Urinary bladder (tissue), 3 donors: ENCODE measurements at regions not wholly inside any gene's neighbourhood (a gene's known extent, or its start where the extent isn't known, plus 50 kb on each side); places are given as distances from the start of the nearest gene placed in this dataset.

ENCODE experiments used
- DNase-seq: peaks from one replicate; pipeline ENCODE4 v3.0.0-alpha.2; 2015; ENCODE audit errors: extremely low spot score
- H3K27ac ChIP-seq: one replicate; pipeline ENCODE4 v1.5.1; 2013; ENCODE audit warnings: low read depth, mild to moderate bottlenecking, moderate library complexity
- H3K36me3 ChIP-seq: one replicate; pipeline ENCODE4 v1.6.1; 2013; ENCODE audit warnings: mild to moderate bottlenecking, moderate library complexity; ENCODE audit not compliant: insufficient read depth
- H3K4me1 ChIP-seq: one replicate; pipeline ENCODE4 v1.6.1; 2013; ENCODE audit warnings: mild to moderate bottlenecking, moderate library complexity; ENCODE audit not compliant: insufficient read depth
- H3K4me3 ChIP-seq: one replicate; pipeline ENCODE4 v1.5.1; 2013; ENCODE audit warnings: low read depth, low read length
- WGBS: extraction: QIAGEN DNeasy Blood & Tissue Kit; methylation state at CpG from one replicate; pipeline ENCODE4 v1.1.7; 2013; 5-methylcytosine and 5-hydroxymethylcytosine counted together
- donor health status: healthy with polysubstance abuse.
- donor health status: healthy.

DNA sequence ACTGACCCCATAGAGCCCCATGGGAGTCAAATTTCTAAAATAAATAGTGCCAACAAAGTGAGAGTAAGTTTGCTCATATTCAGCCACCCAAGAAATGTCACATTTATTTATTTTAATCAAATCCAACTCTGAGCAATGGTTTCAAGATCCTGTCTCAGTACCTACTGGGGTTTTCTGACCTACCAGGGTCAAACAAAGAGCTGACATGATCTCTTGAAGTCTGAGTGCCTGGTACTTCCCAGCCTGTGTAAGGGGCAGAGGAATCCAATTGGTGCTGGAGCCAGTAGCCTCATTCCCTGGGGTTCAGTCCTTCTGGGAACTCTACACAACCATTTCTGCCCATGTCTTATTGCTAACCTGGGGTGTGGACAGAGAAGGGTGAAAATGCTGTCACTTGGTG, 104.6 kb upstream of the SERP2 start:
- DNase-seq: no peak
- no peak overlapping the region for H3K27ac ChIP-seq

DNA sequence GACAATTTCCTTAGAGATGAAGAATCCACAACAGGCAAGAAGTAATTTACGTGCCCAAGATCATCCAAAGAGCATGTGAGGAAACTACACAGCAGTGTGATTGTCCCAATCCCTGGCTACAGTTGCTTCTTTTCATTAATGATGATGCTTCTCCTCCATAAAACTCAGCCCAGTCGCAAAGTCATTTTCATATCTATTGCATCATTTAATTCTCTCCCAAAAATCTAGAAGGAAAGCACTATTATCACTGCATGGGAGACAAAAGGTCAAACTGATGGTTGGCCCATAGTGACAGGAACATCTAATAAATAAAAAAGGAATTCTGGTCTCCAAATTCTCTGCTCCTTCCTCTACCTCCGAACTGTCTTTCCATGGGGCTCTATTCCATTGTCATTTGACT, 103.5 kb upstream of the SERP2 start:
- Histone ChIP-seq H3K4me1 (peaks cover 6% of the 10 kb centered on the region), H3K36me3 (no peaks in the 10 kb centered on the region), H3K4me3 (no peak overlapping the region), H3K27ac (no peak overlapping the region)
- 98% methylated on average over 3 of the region's 3 CpGs for whole genome bisulfite sequencing
- no peak for DNase-seq

More for the DNA sequence above, 104.6 kb upstream of the SERP2 start:
- peaks cover 3% of the 10 kb centered on the region for H3K4me1 ChIP-seq
- H3K36me3 ChIP-seq: no peaks in the 10 kb centered on the region
- no peak overlapping the region for H3K4me3 ChIP-seq

DNA sequence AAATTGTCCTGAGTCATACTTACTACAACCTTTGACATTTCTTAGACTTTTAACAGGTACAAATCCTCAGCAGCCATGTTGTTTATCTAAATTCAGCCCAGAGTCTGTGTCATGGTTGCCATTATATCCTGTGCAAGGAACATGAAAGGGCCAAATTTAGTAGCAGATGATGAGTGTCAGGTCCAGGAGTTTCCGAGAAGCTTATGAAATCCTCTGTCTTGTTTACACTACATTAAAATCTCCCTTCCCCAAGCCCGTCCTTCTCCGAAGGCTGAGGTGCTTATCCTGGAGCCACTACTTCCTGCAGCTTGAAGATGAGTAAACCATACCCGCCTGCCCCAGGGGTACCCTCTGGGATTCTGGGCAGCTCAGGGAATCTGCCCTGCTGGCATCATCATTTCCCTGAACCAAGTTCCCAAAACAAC, 102.6 kb upstream of the SERP2 start:
- no peak for DNase-seq
- no peaks in the 10 kb centered on the region for H3K36me3 ChIP-seq
- no peak overlapping the region for H3K4me3 ChIP-seq
- H3K4me1 ChIP-seq: peaks cover 6% of the 10 kb centered on the region
- WGBS: 34% methylated on average over 4 of the region's 4 CpGs
- H3K27ac ChIP-seq: no peak overlapping the region

DNA sequence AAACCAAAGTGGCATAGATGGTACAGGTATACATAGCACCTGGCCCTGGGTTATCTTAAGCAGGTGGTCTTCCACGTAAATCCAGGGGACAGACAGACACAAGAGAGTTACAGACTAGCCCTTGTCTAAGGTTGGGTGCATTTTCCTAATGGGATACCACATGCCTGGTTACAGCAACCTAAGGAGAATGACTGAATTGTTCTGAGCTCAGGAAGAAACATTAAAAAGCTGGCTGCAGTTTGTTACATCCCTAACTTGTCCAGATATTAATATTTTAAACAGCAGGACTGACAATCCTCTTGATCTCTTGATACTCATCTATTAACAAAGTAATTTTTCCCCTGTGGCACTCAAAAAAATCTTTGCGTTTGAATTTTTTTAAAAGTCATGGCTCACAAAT, 102.2 kb upstream of the SERP2 start:
- 69% methylated on average over 2 of the region's 2 CpGs for WGBS
- peaks cover 6% of the 10 kb centered on the region for H3K4me1 ChIP-seq
- H3K36me3 ChIP-seq: no peaks in the 10 kb centered on the region
- DNase-seq: no peak
- H3K27ac ChIP-seq: no peak overlapping the region
- H3K4me3 ChIP-seq: no peak overlapping the region

DNA sequence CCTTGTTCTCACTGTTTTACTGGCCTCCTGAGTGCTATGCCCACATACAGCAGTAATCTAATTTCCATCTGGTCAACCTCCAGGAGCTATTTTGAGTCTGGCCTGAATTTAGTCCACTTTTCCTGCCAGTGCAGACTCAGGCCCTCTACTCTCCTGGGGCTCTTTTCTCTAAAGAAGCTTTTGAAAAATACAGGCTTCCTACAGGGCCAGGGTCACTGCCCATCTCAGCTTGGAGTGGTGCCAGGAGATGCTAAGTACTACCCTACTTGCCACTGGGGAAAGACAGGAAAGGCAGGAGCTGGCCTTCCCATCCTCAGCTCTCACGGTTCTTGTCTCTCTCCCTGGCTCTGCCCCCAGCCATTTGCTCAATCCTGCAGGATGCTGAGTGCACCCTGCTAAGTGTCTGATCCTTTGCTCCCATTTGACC, 101.7 kb upstream of the SERP2 start:
- Histone ChIP-seq H3K4me1 (peaks cover 6% of the 10 kb centered on the region), H3K36me3 (no peaks in the 10 kb centered on the region), H3K27ac (no peak overlapping the region), H3K4me3 (no peak overlapping the region)
- DNase-seq: no peak
- 54% methylated on average over 1 of the region's 1 CpG for WGBS

DNA sequence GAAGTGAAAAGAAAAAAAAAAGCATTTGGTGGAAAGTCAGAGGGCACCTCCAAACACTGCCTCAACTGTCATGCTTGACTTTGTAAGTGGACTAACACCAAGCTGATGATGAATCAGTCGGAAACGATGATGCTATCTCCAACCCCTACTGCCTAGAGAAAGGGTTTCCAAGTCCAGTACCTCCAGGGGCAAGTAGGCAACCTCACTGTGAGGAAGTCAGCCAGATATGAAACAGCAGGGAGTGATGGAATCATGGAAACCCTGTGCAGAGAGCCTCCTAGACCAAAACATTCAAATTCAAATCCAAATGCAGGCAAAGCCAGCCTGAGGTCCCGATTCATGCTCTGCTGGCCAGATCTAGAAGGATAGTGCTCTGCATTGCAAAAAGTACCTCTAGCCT, 100.9 kb upstream of the SERP2 start:
- WGBS: 89% methylated on average over 3 of the region's 3 CpGs
- no peak overlapping the region for H3K4me3 ChIP-seq
- no peak for DNase-seq
- peaks cover 6% of the 10 kb centered on the region for H3K4me1 ChIP-seq
- no peaks in the 10 kb centered on the region for H3K36me3 ChIP-seq
- H3K27ac ChIP-seq: no peak overlapping the region

DNA sequence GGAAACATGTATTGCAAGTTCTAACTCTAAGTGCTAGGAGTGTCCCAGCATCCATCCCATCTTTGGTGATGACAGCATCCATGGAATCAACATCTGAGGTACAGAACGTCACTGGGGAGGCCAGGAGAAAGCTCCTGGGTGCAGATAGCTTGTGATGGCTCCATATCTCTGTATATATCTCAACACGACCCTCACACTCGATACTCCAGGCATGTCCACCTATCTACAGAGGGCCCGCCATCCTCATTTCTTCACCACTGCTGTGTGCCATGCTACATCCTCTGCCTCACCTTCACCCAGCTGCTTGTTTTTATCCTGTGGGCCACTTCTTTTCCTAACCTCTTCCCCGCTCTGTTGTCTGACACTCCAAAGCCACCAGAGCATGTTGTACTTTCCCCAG, 100.4 kb upstream of the SERP2 start:
- no peak overlapping the region for H3K27ac ChIP-seq
- no peak overlapping the region for H3K4me3 ChIP-seq
- H3K4me1 ChIP-seq: peaks cover 6% of the 10 kb centered on the region
- DNase-seq: no peak
- 97% methylated on average over 5 of the region's 5 CpGs for WGBS
- H3K36me3 ChIP-seq: no peaks in the 10 kb centered on the region

DNA sequence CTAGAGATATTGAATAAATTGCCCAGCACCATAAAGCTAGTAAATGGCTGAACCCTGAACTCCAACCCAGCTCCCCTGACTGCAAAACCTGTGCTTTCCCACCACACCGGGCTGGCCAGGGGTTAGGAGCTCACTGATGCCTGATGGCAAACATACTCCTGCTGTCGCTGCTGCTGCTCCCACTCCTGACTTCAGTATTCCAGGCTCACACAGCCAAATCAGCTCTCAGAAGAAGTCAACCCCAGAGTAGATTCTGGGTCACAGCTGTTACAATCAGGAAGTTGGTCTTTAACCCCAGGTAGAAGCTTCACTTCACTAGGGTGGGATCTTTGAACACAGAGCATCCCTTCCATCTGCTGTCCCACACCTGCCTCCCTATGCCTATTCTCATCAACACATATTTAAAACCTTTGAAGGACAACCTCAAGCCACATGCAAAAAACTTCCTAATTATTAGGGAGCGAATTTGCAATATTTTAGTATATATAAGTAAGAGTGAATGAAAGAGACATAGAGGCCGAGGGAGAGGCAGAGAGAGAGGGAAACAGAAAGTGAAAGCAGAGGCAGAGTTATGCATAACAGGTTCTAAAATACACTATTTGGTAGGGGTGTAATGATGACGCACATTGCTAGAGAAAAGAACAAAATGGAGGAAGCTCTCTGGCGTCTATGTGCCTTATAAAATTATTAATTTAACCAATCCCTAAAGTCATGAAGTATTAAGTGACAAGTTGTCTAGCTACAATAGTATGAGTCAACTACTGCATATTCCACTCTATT, 99.4 kb upstream of the SERP2 start:
- Histone ChIP-seq H3K4me1 (peaks cover 6% of the 10 kb centered on the region), H3K4me3 (no peak overlapping the region), H3K36me3 (no peaks in the 10 kb centered on the region), H3K27ac (peak overlapping the region; percentile 46)
- WGBS: 62% methylated on average over 6 of the region's 6 CpGs
- no peak for DNase-seq

DNA sequence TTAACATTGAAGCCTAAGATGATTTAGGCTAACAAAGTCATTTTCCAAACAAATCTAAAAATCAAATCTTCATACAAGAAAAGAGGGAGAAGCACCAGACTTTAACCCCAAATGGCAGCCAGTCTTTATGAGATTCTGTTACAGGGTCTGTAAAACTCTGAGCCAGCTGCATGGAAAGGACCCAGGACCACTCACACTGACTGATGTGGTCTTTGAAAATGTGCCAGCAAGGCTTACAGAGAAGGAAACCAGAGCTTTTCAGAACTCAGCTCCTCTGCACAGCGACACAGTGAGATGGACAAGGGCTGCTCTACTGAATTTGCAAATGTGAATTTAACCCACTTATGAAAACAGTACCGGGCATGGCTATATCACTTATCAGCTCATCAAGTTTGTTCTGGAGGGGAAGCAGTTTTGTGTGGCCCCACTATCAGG, 98.8 kb upstream of the SERP2 start:
- Histone ChIP-seq H3K27ac (peak overlapping the region; percentile 87), H3K4me3 (no peak overlapping the region), H3K36me3 (no peaks in the 10 kb centered on the region), H3K4me1 (peaks cover 6% of the 10 kb centered on the region)
- WGBS: 41% methylated on average over 2 of the region's 2 CpGs
- DNase-seq: no peak

DNA sequence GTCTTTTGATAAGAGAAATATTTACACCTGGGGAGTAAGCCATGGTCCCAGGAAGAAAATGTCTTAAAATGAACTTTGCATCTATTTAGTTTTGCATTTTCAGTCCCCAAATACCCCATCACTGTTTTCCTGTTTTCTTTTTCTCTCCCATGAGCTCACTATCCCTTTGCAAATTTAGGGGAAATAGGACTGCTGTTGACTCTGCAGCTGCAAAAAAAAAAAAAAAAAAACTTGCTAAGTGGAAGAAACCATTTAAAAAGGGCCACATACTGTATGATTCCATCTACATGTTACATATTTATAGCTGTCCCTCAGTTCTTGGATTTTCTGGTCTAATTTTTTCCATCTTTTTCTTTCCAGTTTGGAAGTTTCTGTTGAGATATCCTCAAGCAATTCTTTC, 98.2 kb upstream of the SERP2 start:
- Histone ChIP-seq H3K4me1 (peaks cover 6% of the 10 kb centered on the region), H3K4me3 (no peak overlapping the region), H3K36me3 (no peaks in the 10 kb centered on the region), H3K27ac (no peak overlapping the region)
- no peak for DNase-seq

DNA sequence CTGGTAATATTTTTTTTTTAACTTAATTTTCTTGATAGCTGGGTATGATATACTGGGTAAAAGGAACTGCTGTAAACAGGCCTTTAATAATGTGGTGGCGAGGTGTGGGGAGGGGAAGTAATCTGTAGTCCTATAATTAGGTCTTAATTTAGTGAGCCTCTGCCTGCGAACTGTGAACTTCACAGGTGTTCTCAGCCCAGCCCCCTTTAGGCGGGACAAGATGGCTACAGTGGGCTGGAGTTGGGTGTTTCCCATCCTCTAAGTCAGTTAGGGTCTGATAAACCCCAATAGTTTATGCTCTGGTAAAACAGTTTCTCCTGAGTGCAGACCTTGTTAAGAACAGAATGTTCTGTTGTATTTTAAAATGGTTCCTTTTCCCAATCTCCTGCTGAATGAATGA, 97.6 kb upstream of the SERP2 start:
- H3K27ac ChIP-seq: no peak overlapping the region
- no peaks in the 10 kb centered on the region for H3K36me3 ChIP-seq
- peaks cover 6% of the 10 kb centered on the region for H3K4me1 ChIP-seq
- no peak for DNase-seq
- WGBS: 94% methylated on average over 3 of the region's 3 CpGs
- no peak overlapping the region for H3K4me3 ChIP-seq

DNA sequence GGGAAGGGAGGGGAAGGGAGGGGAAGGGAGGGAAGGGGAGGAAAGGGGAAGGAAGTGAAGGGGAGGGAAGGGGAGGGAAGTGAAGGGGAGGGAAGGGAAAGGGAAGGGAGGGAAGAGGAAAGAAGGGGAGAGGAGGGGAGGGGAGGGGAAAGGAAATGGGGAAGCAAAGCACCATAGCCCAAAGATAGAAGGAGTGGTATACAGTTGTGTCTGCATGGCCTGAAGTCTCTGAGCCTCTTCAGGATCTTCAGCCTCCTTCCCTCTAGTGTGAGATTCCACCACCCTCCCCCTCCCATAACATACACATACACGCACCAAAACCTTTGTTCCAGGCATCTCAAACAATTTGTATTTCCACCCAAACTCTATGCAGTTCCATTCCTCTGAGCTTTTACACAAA, 96.2 kb upstream of the SERP2 start:
- WGBS: 91% methylated on average over 1 of the region's 1 CpG

DNA sequence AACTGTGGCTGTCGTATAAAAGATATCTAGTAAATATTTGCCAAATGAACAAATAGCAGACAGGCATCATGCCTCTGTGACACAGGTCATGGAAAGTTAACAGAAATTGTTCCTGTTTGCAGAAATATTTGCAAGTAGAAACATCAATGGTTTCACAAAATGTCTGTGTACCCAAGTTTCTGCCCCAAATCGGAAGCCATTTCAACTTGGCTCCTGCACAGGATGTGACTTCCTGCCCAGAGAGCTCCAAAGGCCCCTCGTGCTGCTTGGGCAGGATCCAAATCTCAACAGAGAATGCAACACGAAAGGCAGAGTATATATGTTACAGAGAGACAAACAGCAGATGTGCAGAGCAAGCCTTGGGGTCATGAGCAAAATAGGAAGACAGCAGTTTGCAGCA, 95.5 kb upstream of the SERP2 start:
- Histone ChIP-seq H3K4me1 (peaks cover 3% of the 10 kb centered on the region), H3K4me3 (no peak overlapping the region), H3K27ac (no peak overlapping the region), H3K36me3 (no peaks in the 10 kb centered on the region)
- WGBS: 43% methylated on average over 4 of the region's 4 CpGs
- DNase-seq: no peak

More for the DNA sequence above, 96.2 kb upstream of the SERP2 start:
- peaks cover 3% of the 10 kb centered on the region for H3K4me1 ChIP-seq
- no peak for DNase-seq
- H3K36me3 ChIP-seq: no peaks in the 10 kb centered on the region
- no peak overlapping the region for H3K4me3 ChIP-seq
- H3K27ac ChIP-seq: no peak overlapping the region

DNA sequence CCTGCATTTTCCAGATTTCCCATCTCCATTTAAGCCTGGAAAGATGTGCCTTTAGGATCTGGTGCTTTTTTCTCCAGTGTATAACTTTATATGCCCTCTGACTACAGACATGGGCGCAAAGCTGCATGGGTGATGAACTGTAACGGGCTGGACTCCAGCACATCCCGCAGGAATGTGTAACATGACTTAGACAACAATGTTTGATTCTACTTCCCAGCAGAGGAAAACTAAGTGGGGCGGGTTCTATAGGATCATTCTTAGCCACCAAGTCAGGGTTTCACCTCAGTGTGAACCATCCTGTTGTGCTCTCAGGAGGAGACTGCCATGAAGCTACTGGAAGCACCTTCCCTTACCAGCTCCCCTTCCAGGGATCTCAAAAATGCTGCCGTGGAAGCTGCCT, 93.2 kb upstream of the SERP2 start:
- no peak overlapping the region for H3K4me3 ChIP-seq
- WGBS: 94% methylated on average over 5 of the region's 5 CpGs
- H3K36me3 ChIP-seq: no peaks in the 10 kb centered on the region
- no peak for DNase-seq
- no peaks in the 10 kb centered on the region for H3K4me1 ChIP-seq
- H3K27ac ChIP-seq: no peak overlapping the region
